ENCODE measurements at regions not wholly inside any gene's neighbourhood (a gene's known extent, or its start where the extent isn't known, plus 50 kb on each side); places are given as distances from the start of the nearest gene placed in this dataset.

DNA sequence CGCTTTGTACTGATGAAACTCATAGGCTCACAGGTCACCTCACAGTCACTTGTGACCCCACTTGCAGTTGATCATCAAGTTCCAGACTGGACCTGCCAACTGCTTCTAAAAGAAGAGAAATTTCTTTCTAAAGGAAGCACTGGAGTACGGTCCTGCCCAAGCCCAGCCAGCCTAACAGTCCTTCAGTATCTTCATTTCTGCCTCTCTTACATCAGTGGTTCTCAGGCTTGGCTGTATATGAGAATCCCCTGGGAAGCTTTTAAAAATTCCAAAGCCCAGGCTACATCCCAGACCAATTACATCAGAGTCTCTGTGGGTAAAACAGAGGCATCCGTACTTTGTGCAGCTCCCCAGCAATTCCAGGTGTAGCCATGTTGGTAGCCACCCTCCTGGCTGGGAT lies 282.1 kb downstream of the NFIB start:
- no peak overlapping the region for H3K27ac ChIP-seq
- no peak for TF ChIP-seq ZFX (IDR thresholded peaks at IDR 0.05; ENCODE audit: borderline replicate concordance)
- TF ChIP-seq, protein P1, sequence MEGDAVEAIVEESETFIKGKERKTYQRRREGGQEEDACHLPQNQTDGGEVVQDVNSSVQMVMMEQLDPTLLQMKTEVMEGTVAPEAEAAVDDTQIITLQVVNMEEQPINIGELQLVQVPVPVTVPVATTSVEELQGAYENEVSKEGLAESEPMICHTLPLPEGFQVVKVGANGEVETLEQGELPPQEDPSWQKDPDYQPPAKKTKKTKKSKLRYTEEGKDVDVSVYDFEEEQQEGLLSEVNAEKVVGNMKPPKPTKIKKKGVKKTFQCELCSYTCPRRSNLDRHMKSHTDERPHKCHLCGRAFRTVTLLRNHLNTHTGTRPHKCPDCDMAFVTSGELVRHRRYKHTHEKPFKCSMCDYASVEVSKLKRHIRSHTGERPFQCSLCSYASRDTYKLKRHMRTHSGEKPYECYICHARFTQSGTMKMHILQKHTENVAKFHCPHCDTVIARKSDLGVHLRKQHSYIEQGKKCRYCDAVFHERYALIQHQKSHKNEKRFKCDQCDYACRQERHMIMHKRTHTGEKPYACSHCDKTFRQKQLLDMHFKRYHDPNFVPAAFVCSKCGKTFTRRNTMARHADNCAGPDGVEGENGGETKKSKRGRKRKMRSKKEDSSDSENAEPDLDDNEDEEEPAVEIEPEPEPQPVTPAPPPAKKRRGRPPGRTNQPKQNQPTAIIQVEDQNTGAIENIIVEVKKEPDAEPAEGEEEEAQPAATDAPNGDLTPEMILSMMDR (IDR thresholded peaks at IDR 0.05): no peak

DNA sequence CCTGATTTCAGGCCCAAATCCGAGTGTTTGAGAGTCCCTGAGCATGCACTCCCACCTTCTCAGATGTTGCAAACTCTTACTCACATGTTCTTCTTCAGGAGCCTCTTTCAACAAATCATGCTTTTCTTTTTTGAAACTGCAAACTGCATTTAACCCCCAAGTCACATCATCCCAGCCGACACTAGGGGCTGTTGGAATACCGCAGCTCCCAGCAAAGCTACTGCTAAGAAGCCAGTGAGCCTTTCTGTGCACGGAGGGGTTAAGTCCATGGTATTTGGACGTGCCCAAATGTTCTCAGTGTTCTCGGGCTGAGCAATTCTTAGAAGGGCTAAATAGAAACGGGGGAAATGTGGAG lies 282.9 kb downstream of the NFIB start:
- TF ChIP-seq ZFX (IDR thresholded peaks at IDR 0.05; ENCODE audit: borderline replicate concordance): no peak
- TF ChIP-seq, protein P1 (IDR thresholded peaks at IDR 0.05): no peak
- H3K27ac ChIP-seq: no peak overlapping the region

DNA sequence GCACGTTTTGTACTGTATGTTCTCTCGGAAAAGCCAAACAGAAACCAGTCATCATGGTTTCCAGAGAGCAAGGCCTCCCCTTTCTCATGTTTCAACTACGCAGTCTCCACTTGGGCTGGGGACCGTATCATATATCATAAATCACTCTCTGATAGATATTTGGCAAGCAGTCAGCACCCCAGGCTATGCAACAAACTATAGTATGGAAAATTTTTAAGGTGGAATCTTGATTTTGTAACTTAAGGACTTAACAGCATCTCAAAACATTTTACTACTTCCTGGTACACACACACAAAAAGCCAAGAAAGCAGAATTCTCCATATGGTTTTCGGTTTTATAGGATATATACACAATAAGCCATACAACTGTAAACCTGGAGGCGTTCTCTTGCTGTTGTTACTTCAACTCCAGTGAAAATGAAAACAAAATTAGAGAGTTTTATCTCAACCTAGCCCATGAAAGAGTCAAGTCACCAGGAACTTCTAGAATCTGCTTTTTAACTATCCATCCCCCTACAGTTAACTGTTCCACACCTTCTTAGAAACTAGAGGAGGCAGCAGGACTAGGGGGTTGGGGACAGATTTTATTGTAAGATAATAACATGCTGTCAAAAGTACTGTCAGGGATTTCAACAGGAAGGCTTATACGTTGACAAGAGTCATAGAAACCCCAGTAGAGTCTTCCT lies 283.4 kb downstream of the NFIB start:
- H3K27ac ChIP-seq: no peak overlapping the region
- TF ChIP-seq, protein P1 (IDR thresholded peaks at IDR 0.05): no peak
- TF ChIP-seq ZFX (IDR thresholded peaks at IDR 0.05; ENCODE audit: borderline replicate concordance): no peak

DNA sequence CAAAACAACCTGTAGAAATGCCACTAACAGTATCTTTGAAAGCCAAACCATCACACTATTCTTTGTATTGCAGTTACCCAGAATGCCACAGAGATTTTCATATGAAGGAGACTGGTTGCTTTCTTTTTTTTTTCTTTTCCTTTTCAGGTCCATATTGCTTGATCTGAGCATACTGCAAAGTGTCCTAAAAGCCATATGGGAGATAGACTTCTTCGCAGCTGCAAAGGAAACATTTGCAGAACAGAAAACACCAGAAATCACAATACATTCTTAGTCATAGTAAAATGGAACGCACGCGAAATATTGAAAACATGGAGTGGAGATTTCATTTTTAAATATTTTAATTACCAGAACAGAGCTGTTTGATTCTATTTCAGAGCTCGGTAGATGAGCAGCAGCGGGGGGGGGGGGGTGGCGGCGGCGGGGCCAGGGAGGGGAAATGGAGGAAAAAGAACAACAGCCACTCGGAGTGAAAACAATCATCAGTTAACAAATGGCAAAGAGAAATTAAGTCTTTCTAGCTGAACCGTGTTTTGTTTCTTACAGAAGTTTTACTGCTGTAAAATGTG lies 284.1 kb downstream of the NFIB start:
- H3K27ac ChIP-seq: no peak overlapping the region
- no peak for TF ChIP-seq ZFX (IDR thresholded peaks at IDR 0.05; ENCODE audit: borderline replicate concordance)
- TF ChIP-seq, protein P1 (IDR thresholded peaks at IDR 0.05): no peak

DNA sequence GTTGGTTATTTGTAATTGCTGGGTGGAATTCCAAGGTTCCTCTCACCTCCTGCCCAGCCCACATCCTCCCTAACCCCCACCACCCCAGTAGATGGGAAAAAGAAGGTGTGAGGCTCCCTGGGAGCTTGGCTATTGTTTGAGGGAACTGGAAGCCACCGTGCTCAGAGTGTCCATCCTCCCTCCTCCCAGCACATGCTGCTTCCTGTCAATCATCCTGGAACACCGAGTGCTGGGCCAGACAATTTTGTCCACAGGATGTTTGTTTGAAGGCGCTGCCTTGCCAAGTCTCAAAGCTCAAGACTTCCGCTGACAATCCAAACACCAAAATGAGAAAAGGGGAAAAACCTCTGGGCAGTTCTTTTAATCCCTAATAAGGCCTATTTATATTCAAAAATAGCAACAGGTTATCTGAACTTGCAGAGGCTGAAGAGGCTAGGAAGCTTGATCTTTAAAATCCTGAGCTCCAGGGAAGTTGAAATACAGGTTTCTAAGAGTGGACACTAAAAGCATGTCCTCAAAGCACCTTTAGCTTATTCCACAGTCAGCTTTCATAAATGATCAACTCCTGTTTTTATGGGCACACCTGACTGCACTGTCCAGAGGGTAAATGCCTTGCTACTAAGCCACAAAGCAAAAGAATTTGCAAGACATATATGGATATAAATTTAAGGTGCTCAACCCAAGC lies 286.7 kb downstream of the NFIB start:
- peak overlapping the region; percentile 72 for H3K27ac ChIP-seq
- TF ChIP-seq, protein P1 (IDR thresholded peaks at IDR 0.05): no peak
- TF ChIP-seq ZFX (IDR thresholded peaks at IDR 0.05; ENCODE audit: borderline replicate concordance): no peak

DNA sequence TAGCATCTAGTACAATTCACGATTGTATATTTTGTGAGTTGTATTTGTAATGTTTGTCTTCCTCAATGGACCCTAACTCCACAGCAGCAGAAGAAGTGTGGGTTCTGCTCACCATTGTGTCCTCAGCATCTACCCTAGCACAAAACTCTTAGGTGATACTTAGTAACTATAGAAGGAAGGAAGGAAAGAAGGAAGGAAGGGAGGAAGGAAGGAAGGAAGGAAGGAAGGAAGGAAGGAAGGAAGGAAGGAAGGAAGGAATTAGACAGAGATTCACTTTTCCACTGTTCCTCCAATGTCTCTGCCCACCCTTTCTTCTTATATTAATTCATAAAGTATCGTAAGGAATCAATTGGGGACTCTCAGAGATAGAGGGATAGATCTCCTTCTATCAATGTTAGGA lies 288.2 kb downstream of the NFIB start:
- H3K27ac ChIP-seq: no peak overlapping the region
- TF ChIP-seq, protein P1 (IDR thresholded peaks at IDR 0.05): no peak

DNA sequence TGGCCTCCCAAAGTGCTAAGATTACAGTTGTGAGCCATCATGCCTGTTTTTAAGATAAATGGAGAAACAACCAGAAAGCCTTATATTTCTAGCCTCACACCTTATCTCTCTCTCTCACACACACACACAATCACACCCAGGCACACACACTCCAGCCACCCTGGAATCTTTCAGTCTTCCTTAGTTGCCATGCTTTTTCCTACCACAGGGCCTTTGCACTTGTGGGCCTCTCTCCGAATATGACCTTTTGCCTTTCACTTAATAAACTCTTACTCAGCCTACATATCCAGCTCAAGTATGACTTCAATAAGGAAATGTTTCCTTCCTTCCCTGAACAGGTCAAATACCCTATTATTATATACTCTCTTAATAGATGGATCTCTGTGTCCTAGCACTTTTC lies 290.7 kb downstream of the NFIB start:
- TF ChIP-seq ZFX (IDR thresholded peaks at IDR 0.05; ENCODE audit: borderline replicate concordance): no peak

More for the DNA sequence above, 290.7 kb downstream of the NFIB start:
- no peak overlapping the region for H3K27ac ChIP-seq
